GM23338 (cell line): ENCODE measurements at regions not wholly inside any gene's neighbourhood (a gene's known extent, or its start where the extent isn't known, plus 50 kb on each side); places are given as distances from the start of the nearest gene placed in this dataset.

Experiments
- ETS1 ChIP-seq: IDR thresholded peaks from 2 replicates; pipeline ENCODE4 v1.6.1; 2016; ENCODE audit warnings: antibody characterized with exemption
- EZH2 ChIP-seq: fragments of 200-600 bp; sonication (generic); IDR thresholded peaks from one replicate; pipeline ENCODE4 v1.8.0; 2017; ENCODE audit warnings: antibody characterized with exemption, mild to moderate bottlenecking, low read depth; ENCODE audit not compliant: unreplicated experiment
- POLR2AphosphoS5 ChIP-seq: IDR thresholded peaks from 2 replicates; pipeline ENCODE4 v1.6.1; 2016; ENCODE audit warnings: antibody characterized with exemption, low read depth
- TF ChIP-seq, protein P1 (sequence below), 2 experiments: fragments of 200-600 bp in 1 of 2; sonication (generic) in 1 of 2; conservative IDR thresholded peaks; 2 replicates each; pipeline versions ENCODE4 v1.5.1 to v1.6.1; 2016 to 2017; ENCODE audit warnings: antibody characterized with exemption in 2 of 2, low read depth in 2 of 2, mild to moderate bottlenecking in 2 of 2, moderate library complexity in 1 of 2
- TF ChIP-seq, protein P2 (sequence below): IDR thresholded peaks from one replicate; pipeline ENCODE4 v1.6.1; 2018; ENCODE audit warnings: antibody characterized with exemption; ENCODE audit not compliant: unreplicated experiment

- no peak for TF ChIP-seq POLR2AphosphoS5
- TF ChIP-seq, protein P1, sequence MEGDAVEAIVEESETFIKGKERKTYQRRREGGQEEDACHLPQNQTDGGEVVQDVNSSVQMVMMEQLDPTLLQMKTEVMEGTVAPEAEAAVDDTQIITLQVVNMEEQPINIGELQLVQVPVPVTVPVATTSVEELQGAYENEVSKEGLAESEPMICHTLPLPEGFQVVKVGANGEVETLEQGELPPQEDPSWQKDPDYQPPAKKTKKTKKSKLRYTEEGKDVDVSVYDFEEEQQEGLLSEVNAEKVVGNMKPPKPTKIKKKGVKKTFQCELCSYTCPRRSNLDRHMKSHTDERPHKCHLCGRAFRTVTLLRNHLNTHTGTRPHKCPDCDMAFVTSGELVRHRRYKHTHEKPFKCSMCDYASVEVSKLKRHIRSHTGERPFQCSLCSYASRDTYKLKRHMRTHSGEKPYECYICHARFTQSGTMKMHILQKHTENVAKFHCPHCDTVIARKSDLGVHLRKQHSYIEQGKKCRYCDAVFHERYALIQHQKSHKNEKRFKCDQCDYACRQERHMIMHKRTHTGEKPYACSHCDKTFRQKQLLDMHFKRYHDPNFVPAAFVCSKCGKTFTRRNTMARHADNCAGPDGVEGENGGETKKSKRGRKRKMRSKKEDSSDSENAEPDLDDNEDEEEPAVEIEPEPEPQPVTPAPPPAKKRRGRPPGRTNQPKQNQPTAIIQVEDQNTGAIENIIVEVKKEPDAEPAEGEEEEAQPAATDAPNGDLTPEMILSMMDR (conservative IDR thresholded peaks at IDR 0.05; ENCODE audit: low read depth in 2 of 2), result no peak
- no peak for TF ChIP-seq EZH2
- TF ChIP-seq, protein P2, sequence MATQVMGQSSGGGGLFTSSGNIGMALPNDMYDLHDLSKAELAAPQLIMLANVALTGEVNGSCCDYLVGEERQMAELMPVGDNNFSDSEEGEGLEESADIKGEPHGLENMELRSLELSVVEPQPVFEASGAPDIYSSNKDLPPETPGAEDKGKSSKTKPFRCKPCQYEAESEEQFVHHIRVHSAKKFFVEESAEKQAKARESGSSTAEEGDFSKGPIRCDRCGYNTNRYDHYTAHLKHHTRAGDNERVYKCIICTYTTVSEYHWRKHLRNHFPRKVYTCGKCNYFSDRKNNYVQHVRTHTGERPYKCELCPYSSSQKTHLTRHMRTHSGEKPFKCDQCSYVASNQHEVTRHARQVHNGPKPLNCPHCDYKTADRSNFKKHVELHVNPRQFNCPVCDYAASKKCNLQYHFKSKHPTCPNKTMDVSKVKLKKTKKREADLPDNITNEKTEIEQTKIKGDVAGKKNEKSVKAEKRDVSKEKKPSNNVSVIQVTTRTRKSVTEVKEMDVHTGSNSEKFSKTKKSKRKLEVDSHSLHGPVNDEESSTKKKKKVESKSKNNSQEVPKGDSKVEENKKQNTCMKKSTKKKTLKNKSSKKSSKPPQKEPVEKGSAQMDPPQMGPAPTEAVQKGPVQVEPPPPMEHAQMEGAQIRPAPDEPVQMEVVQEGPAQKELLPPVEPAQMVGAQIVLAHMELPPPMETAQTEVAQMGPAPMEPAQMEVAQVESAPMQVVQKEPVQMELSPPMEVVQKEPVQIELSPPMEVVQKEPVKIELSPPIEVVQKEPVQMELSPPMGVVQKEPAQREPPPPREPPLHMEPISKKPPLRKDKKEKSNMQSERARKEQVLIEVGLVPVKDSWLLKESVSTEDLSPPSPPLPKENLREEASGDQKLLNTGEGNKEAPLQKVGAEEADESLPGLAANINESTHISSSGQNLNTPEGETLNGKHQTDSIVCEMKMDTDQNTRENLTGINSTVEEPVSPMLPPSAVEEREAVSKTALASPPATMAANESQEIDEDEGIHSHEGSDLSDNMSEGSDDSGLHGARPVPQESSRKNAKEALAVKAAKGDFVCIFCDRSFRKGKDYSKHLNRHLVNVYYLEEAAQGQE, result no peak
- TF ChIP-seq ETS1, result no peak
Observed at GRCh38 chr6:25142506-25142905, 136.7 kb upstream of the CARMIL1 start.
